NCI-H345 (cell line): ENCODE measurements at regions not wholly inside any gene's neighbourhood (a gene's known extent, or its start where the extent isn't known, plus 50 kb on each side); places are given as distances from the start of the nearest gene placed in this dataset.
"Not testable (repeated sequence)": the region's sequence is repeated elsewhere in the genome, so short reads cannot be mapped to it uniquely, and the experiment has no call there.

ENCODE experiments used
- DNase-seq: peaks from one replicate; lab custom pipeline; 2025; lab: John Stamatoyannopoulos, UW

- DNase-seq, result no peak
Measured at GRCh38 chr4:188955066-188955465, 815.8 kb downstream of the TRIML1 start.

GRCh38 chr4:188956566-188956965 is 817.3 kb downstream of the TRIML1 start:
- DNase-seq, result no peak

- no peak for DNase-seq
Measured at GRCh38 chr4:188958346-188958745, 819.1 kb downstream of the TRIML1 start.

- no peak for DNase-seq
Measured at GRCh38 chr4:188959424-188959823, 820.2 kb downstream of the TRIML1 start.

GRCh38 chr4:188960411-188961093 is 821.3 kb downstream of the TRIML1 start:
- DNase-seq, result no peak

GRCh38 chr4:188971125-188971524 is 831.9 kb downstream of the TRIML1 start:
- peak; percentile 29 for DNase-seq

- DNase-seq, result peak; percentile 4
Measured at GRCh38 chr4:188975271-188975670, 836.0 kb downstream of the TRIML1 start.

GRCh38 chr4:188976644-188977115 is 837.4 kb downstream of the TRIML1 start:
- peak; percentile 73 for DNase-seq

GRCh38 chr4:188977232-188977631 is 838.0 kb downstream of the TRIML1 start:
- DNase-seq, result peak; percentile 62

- no peak for DNase-seq
Measured at GRCh38 chr4:188984518-188984917, 845.3 kb downstream of the TRIML1 start.

GRCh38 chr4:188986271-188986689 is 847.0 kb downstream of the TRIML1 start:
- DNase-seq, result peak; percentile 17

GRCh38 chr4:188987011-188987410 is 847.8 kb downstream of the TRIML1 start:
- no peak for DNase-seq

- DNase-seq, result no peak
Measured at GRCh38 chr4:188988131-188988530, 848.9 kb downstream of the TRIML1 start.

GRCh38 chr4:188989371-188989770 is 850.1 kb downstream of the TRIML1 start:
- DNase-seq, result no peak

- DNase-seq, result no peak
Measured at GRCh38 chr4:188992706-188993105, 853.5 kb downstream of the TRIML1 start.

- peak; percentile 16 for DNase-seq
Measured at GRCh38 chr4:188993871-188994270, 854.6 kb downstream of the TRIML1 start.

GRCh38 chr4:189001283-189001970 is 862.2 kb downstream of the TRIML1 start:
- no peak for DNase-seq

- DNase-seq, result no peak
Measured at GRCh38 chr4:189001971-189002450, 862.8 kb downstream of the TRIML1 start.

GRCh38 chr4:189002475-189002874 is 863.2 kb downstream of the TRIML1 start:
- no peak for DNase-seq

GRCh38 chr4:189010452-189011217 is 871.4 kb downstream of the TRIML1 start:
- DNase-seq, result not testable (repeated sequence)

- no peak for DNase-seq
Measured at GRCh38 chr4:189021831-189022230, 882.6 kb downstream of the TRIML1 start.

- DNase-seq, result no peak
Measured at GRCh38 chr4:189022440-189023035, 883.3 kb downstream of the TRIML1 start.
